Vagina (tissue), 2 donors: ENCODE measurements at regions not wholly inside any gene's neighbourhood (a gene's known extent, or its start where the extent isn't known, plus 50 kb on each side); places are given as distances from the start of the nearest gene placed in this dataset.

Experiments
- DNase-seq, 2 donors: peaks; one replicate each; pipeline ENCODE4 v3.0.0-alpha.2; 2017; ENCODE audit errors: extremely low spot score in 2 of 2
- H3K27ac ChIP-seq: fragments of 200-600 bp; sonication (generic); one replicate; pipeline ENCODE4 v1.5.1; 2019
- H3K27me3 ChIP-seq: fragments of 200-600 bp; sonication (generic); one replicate; pipeline ENCODE4 v1.5.1; 2019
- H3K36me3 ChIP-seq, 2 donors: fragments of 200-600 bp; sonication (generic); one replicate each; pipeline ENCODE4 v1.5.1; 2017 to 2019
- H3K4me1 ChIP-seq: fragments of 200-600 bp; sonication (generic); one replicate; pipeline ENCODE4 v1.5.1; 2019
- H3K4me3 ChIP-seq, 2 donors: fragments of 200-600 bp; sonication (generic); 1 replicate in 1 of 2; 2 replicates in 1 of 2; pipeline ENCODE4 v1.5.1; 2016 to 2019
- H3K9me3 ChIP-seq: fragments of 200-600 bp; sonication (generic); one replicate; pipeline ENCODE4 v1.5.1; 2019
- CTCF ChIP-seq, 3 experiments: fragments of 450-650 bp in 2 of 3; fragments of 200-600 bp in 1 of 3; sonication (generic) in 1 of 3; IDR thresholded peaks; one replicate each; pipeline ENCODE4 v1.5.1; 2017 to 2019; ENCODE audit warnings: antibody characterized with exemption in 3 of 3, mild to moderate bottlenecking in 2 of 3, moderate library complexity in 2 of 3
- POLR2A ChIP-seq, 2 donors: fragments of 450-650 bp; IDR thresholded peaks; one replicate each; pipeline ENCODE4 v1.6.1; 2017; ENCODE audit warnings: antibody characterized with exemption in 2 of 2, mild to moderate bottlenecking in 2 of 2, moderate library complexity in 2 of 2
- POLR2AphosphoS5 ChIP-seq, 2 donors: sonication (generic); formaldehyde crosslinking; IDR thresholded peaks; one replicate each; pipeline ENCODE4 v1.9.0; 2017; ENCODE audit warnings: antibody characterized with exemption in 2 of 2, mild to moderate bottlenecking in 2 of 2, low read depth in 1 of 2; ENCODE audit not compliant: insufficient read depth in 1 of 2
- intact Hi-C: fragments of 100-400 bp; cut with DNase I; formaldehyde crosslinking; loops from one replicate; pipeline ENCODE4 v1.15.1; 2023

DNA sequence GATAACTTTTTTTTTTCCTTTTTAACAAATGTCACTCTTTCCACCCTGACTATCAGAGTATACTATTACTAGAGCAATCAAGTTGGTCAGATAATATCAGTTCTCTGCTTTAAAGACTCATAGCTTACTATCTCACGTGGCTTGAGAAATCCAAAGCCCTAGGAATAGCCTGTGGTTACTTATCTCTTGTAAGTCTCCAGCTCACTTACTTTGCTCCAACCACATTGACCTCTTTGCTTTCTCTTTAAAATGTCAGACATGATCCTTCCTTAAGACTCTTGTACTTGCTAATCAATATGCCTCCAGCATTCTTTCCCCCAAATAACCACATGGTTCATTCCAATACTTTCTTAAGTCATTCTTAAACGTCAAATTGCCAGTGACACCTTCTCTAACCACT is 1292.2 kb downstream of the REEP3 start:
- no peak overlapping the region for H3K27ac ChIP-seq
- H3K9me3 ChIP-seq = no peaks in the 10 kb centered on the region
- H3K27me3 ChIP-seq = no peaks in the 10 kb centered on the region
- TF ChIP-seq POLR2A (IDR thresholded peaks at IDR 0.05) (no peak), POLR2AphosphoS5 (IDR thresholded peaks at IDR 0.05; ENCODE audit: insufficient read depth in 1 of 2, low read depth in 1 of 2) (no peak), CTCF (IDR thresholded peaks at IDR 0.05) (no peak)
- no peak for DNase-seq
- H3K4me3 ChIP-seq = no peak overlapping the region
- H3K4me1 ChIP-seq = no peaks in the 10 kb centered on the region
- no peaks in the 10 kb centered on the region for H3K36me3 ChIP-seq
- intact Hi-C loops = no loop called here

DNA sequence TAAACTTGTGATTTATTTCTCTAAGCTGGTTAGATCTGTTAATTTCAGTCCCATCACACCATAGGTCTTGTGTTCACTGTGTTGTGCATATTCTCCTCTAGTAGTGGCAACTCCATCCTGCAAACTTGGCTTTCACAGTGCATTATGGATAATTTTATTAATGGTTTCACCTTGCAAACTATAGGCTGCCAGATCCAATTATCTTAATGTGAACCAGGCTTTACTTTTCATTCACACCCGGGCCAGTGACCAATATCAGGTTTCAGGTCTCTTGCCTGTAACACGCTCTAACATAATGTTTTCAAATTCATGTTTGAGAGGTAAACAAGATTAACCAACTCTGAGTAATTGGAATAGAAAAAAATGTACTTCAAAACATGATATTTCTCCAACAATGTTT is 1293.0 kb downstream of the REEP3 start:
- no peak for DNase-seq
- Histone ChIP-seq H3K4me1 (no peaks in the 10 kb centered on the region), H3K27me3 (no peaks in the 10 kb centered on the region), H3K9me3 (no peaks in the 10 kb centered on the region), H3K36me3 (no peaks in the 10 kb centered on the region), H3K27ac (no peak overlapping the region), H3K4me3 (no peak overlapping the region)
- intact Hi-C loops = no loop called here
- TF ChIP-seq POLR2AphosphoS5 (IDR thresholded peaks at IDR 0.05; ENCODE audit: insufficient read depth in 1 of 2, low read depth in 1 of 2) (no peak), POLR2A (IDR thresholded peaks at IDR 0.05) (no peak), CTCF (IDR thresholded peaks at IDR 0.05) (no peak)

DNA sequence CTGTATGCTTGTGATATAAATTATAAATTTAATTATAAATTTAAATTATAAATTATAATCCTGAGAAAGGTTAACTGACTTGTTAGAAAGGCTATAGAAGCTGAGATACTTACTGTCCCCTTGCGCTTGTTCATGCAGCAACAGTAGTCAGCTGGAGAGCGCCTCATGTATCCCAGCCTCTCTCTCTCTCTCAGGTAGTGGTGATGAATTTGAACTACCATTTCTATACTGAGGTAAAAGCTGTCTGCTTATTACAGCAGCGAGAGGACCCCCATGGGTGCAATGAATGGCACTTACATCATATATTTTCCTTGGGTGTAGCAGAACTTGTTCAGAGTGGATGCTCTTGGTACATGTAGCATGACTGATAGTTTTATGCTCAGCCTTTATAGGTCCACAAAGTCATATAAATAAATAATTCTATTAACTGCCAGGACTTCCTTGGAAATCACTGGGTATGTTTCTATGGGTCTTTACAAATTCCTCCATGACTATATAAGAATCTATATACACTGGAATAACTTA is 1308.7 kb downstream of the REEP3 start:
- H3K4me1 ChIP-seq = no peaks in the 10 kb centered on the region
- TF ChIP-seq POLR2AphosphoS5 (IDR thresholded peaks at IDR 0.05; ENCODE audit: insufficient read depth in 1 of 2, low read depth in 1 of 2) (no peak), POLR2A (IDR thresholded peaks at IDR 0.05) (no peak), CTCF (IDR thresholded peaks at IDR 0.05) (no peak)
- H3K9me3 ChIP-seq = no peaks in the 10 kb centered on the region
- no peak for DNase-seq
- no peaks in the 10 kb centered on the region for H3K36me3 ChIP-seq
- H3K4me3 ChIP-seq = no peak overlapping the region
- H3K27me3 ChIP-seq = no peaks in the 10 kb centered on the region
- intact Hi-C loops = no loop called here
- no peak overlapping the region for H3K27ac ChIP-seq

- Histone ChIP-seq H3K27ac (no peak overlapping the region), H3K36me3 (no peaks in the 10 kb centered on the region), H3K4me1 (no peaks in the 10 kb centered on the region), H3K27me3 (no peaks in the 10 kb centered on the region), H3K4me3 (no peak overlapping the region), H3K9me3 (no peaks in the 10 kb centered on the region)
- TF ChIP-seq POLR2A (IDR thresholded peaks at IDR 0.05) (no peak), POLR2AphosphoS5 (IDR thresholded peaks at IDR 0.05; ENCODE audit: insufficient read depth in 1 of 2, low read depth in 1 of 2) (no peak), CTCF (IDR thresholded peaks at IDR 0.05) (no peak)
- intact Hi-C loops = no loop called here
- no peak for DNase-seq
These were observed 1309.7 kb downstream of the REEP3 start for GRCh38 chr10:64830869-64831268.

DNA sequence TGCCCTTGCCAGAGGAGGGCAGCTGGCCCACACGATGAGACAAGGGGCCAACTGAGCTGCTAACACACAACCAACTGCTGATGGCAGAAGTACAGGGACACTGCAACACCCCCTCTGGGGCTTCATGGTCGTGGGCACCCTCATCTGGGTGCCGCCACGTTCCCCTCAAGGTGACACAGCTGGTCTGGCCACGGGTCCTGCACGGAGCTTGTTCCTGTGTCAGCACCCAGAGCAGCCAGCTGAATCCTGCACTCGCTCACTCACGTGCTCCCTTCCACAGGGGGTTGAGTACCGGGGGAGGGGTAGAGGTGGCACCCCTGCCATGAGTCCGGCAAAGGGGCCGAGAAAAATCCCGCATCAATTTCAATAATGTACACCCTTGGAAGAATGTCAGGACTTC is 1319.1 kb downstream of the REEP3 start:
- no peak for DNase-seq
- H3K27me3 ChIP-seq = no peaks in the 10 kb centered on the region
- intact Hi-C loops = no loop called here
- no peaks in the 10 kb centered on the region for H3K4me1 ChIP-seq
- H3K9me3 ChIP-seq = no peaks in the 10 kb centered on the region
- TF ChIP-seq POLR2A (IDR thresholded peaks at IDR 0.05) (no peak), CTCF (IDR thresholded peaks at IDR 0.05) (no peak), POLR2AphosphoS5 (IDR thresholded peaks at IDR 0.05; ENCODE audit: insufficient read depth in 1 of 2, low read depth in 1 of 2) (no peak)
- no peaks in the 10 kb centered on the region for H3K36me3 ChIP-seq
- no peak overlapping the region for H3K27ac ChIP-seq
- H3K4me3 ChIP-seq = no peak overlapping the region
